Activated CD4-positive, alpha-beta T cell treated with anti-CD3 and anti-CD28 coated beads, Interleukin-2, amount 10 ng/mL, durations not matched to agents 7 days and 5 days (primary cell): ENCODE measurements at regions not wholly inside any gene's neighbourhood (a gene's known extent, or its start where the extent isn't known, plus 50 kb on each side); places are given as distances from the start of the nearest gene placed in this dataset.
"Not testable (repeated sequence)": the region's sequence is repeated elsewhere in the genome, so short reads cannot be mapped to it uniquely, and the experiment has no call there.

Source experiments
- CTCF ChIA-PET: fragments of 350-600 bp; sonication (Branson Sonifier 250); formaldehyde crosslinking; loops from one replicate; lab custom pipeline; 2021; ENCODE audit warnings: antibody characterized with exemption; lab: Charles Lee
- POLR2A ChIA-PET: fragments of 350-600 bp; sonication (Branson Sonifier 250); formaldehyde crosslinking; loops from one replicate; lab custom pipeline; 2021; ENCODE audit warnings: antibody characterized with exemption; lab: Charles Lee
- DNase-seq: peaks from one replicate; pipeline ENCODE4 v3.0.0-alpha.2; 2020
- H3K27ac Mint-ChIP-seq: one replicate; pipeline ENCODE4 v1.8.0; 2021; ENCODE audit warnings: mild to moderate bottlenecking, moderate library complexity, mixed read lengths
- H3K27me3 Mint-ChIP-seq: one replicate; pipeline ENCODE4 v1.8.0; 2021; ENCODE audit warnings: mixed read lengths
- H3K36me3 Mint-ChIP-seq: one replicate; pipeline ENCODE4 v1.8.0; 2021; ENCODE audit warnings: low read depth, mixed read lengths
- H3K4me1 Mint-ChIP-seq: one replicate; pipeline ENCODE4 v1.8.0; 2021; ENCODE audit warnings: mixed read lengths
- H3K4me3 Mint-ChIP-seq: one replicate; pipeline ENCODE4 v1.8.0; 2021; ENCODE audit warnings: mild to moderate bottlenecking, moderate library complexity, mixed read lengths
- H3K9me3 Mint-ChIP-seq: one replicate; pipeline ENCODE4 v1.8.0; 2021; ENCODE audit warnings: mixed read lengths

GRCh38 chr3:166836836-166837235 is 543.3 kb downstream of the ZBBX start:
- Mint-ChIP-seq H3K4me3 (no peak overlapping the region), H3K36me3 (no peaks in the 10 kb centered on the region), H3K4me1 (no peaks in the 10 kb centered on the region), H3K27ac (no peak overlapping the region), H3K9me3 (peaks cover 3% of the 10 kb centered on the region), H3K27me3 (no peaks in the 10 kb centered on the region)
- DNase-seq: no peak
- ChIA-PET POLR2A (no interaction called here), CTCF (no interaction called here)

- Mint-ChIP-seq H3K36me3 (no peaks in the 10 kb centered on the region), H3K4me1 (no peaks in the 10 kb centered on the region), H3K9me3 (peaks cover 14% of the 10 kb centered on the region), H3K4me3 (no peak overlapping the region), H3K27me3 (no peaks in the 10 kb centered on the region), H3K27ac (no peak overlapping the region)
- ChIA-PET POLR2A (no interaction called here), CTCF (no interaction called here)
- DNase-seq: no peak
Observed at GRCh38 chr3:166829896-166830295, 550.2 kb downstream of the ZBBX start.

GRCh38 chr3:166818464-166818863 is 561.6 kb downstream of the ZBBX start:
- CTCF ChIA-PET: no interaction called here
- peaks cover 5% of the 10 kb centered on the region for H3K9me3 Mint-ChIP-seq
- no peak for DNase-seq
- POLR2A ChIA-PET: no interaction called here
- no peaks in the 10 kb centered on the region for H3K4me1 Mint-ChIP-seq
- H3K4me3 Mint-ChIP-seq: no peak overlapping the region
- H3K27me3 Mint-ChIP-seq: no peaks in the 10 kb centered on the region
- H3K36me3 Mint-ChIP-seq: no peaks in the 10 kb centered on the region
- H3K27ac Mint-ChIP-seq: no peak overlapping the region

- H3K9me3 Mint-ChIP-seq, CTCF ChIA-PET: not testable (repeated sequence)
Observed at GRCh38 chr3:166817269-166817668, 562.8 kb downstream of the ZBBX start.

GRCh38 chr3:166810741-166811445 is 569.2 kb downstream of the ZBBX start:
- Mint-ChIP-seq H3K36me3 (no peaks in the 10 kb centered on the region), H3K9me3 (peaks cover 17% of the 10 kb centered on the region), H3K4me3 (no peak overlapping the region), H3K27me3 (no peaks in the 10 kb centered on the region), H3K27ac (no peak overlapping the region), H3K4me1 (no peaks in the 10 kb centered on the region)
- DNase-seq: no peak
- CTCF ChIA-PET: no interaction called here
- POLR2A ChIA-PET: no interaction called here

More at GRCh38 chr3:166817269-166817668, 562.8 kb downstream of the ZBBX start:
- H3K4me3 Mint-ChIP-seq, POLR2A ChIA-PET, H3K36me3 Mint-ChIP-seq, DNase-seq, H3K4me1 Mint-ChIP-seq, H3K27ac Mint-ChIP-seq, H3K27me3 Mint-ChIP-seq: not testable (repeated sequence)

GRCh38 chr3:166809520-166809919 is 570.6 kb downstream of the ZBBX start:
- H3K27ac Mint-ChIP-seq: no peak overlapping the region
- POLR2A ChIA-PET: no interaction called here
- H3K27me3 Mint-ChIP-seq: no peaks in the 10 kb centered on the region
- H3K36me3 Mint-ChIP-seq: no peaks in the 10 kb centered on the region
- H3K4me1 Mint-ChIP-seq: no peaks in the 10 kb centered on the region
- H3K4me3 Mint-ChIP-seq: no peak overlapping the region
- CTCF ChIA-PET: no interaction called here
- DNase-seq: no peak
- peaks cover 14% of the 10 kb centered on the region for H3K9me3 Mint-ChIP-seq

GRCh38 chr3:166788936-166789335 is 591.2 kb downstream of the ZBBX start:
- Mint-ChIP-seq H3K9me3 (peaks cover 4% of the 10 kb centered on the region), H3K4me3 (no peak overlapping the region), H3K4me1 (no peaks in the 10 kb centered on the region), H3K27ac (no peak overlapping the region), H3K36me3 (no peaks in the 10 kb centered on the region), H3K27me3 (no peaks in the 10 kb centered on the region)
- no peak for DNase-seq
- ChIA-PET POLR2A (no interaction called here), CTCF (no interaction called here)

GRCh38 chr3:166785876-166786275 is 594.2 kb downstream of the ZBBX start:
- H3K4me1 Mint-ChIP-seq: no peaks in the 10 kb centered on the region
- POLR2A ChIA-PET: no interaction called here
- no peak for DNase-seq
- no peak overlapping the region for H3K27ac Mint-ChIP-seq
- no peak overlapping the region for H3K4me3 Mint-ChIP-seq
- H3K9me3 Mint-ChIP-seq: peaks cover 4% of the 10 kb centered on the region
- no peaks in the 10 kb centered on the region for H3K36me3 Mint-ChIP-seq
- CTCF ChIA-PET: no interaction called here
- H3K27me3 Mint-ChIP-seq: no peaks in the 10 kb centered on the region

GRCh38 chr3:166783206-166783605 is 596.9 kb downstream of the ZBBX start:
- no peaks in the 10 kb centered on the region for H3K4me1 Mint-ChIP-seq
- H3K27ac Mint-ChIP-seq: no peak overlapping the region
- CTCF ChIA-PET: no interaction called here
- H3K27me3 Mint-ChIP-seq: no peaks in the 10 kb centered on the region
- H3K9me3 Mint-ChIP-seq: peaks cover 10% of the 10 kb centered on the region
- POLR2A ChIA-PET: no interaction called here
- no peak for DNase-seq
- H3K4me3 Mint-ChIP-seq: no peak overlapping the region
- H3K36me3 Mint-ChIP-seq: no peaks in the 10 kb centered on the region

- no peaks in the 10 kb centered on the region for H3K4me1 Mint-ChIP-seq
- no peaks in the 10 kb centered on the region for H3K27me3 Mint-ChIP-seq
- H3K4me3 Mint-ChIP-seq: no peak overlapping the region
- H3K27ac Mint-ChIP-seq: no peak overlapping the region
- ChIA-PET POLR2A (no interaction called here), CTCF (no interaction called here)
- DNase-seq: no peak
- H3K9me3 Mint-ChIP-seq: peaks cover 7% of the 10 kb centered on the region
- no peaks in the 10 kb centered on the region for H3K36me3 Mint-ChIP-seq
Observed at GRCh38 chr3:166764698-166765318, 615.3 kb downstream of the ZBBX start.

GRCh38 chr3:166759736-166760513 is 620.2 kb downstream of the ZBBX start:
- Mint-ChIP-seq H3K9me3 (peaks cover 6% of the 10 kb centered on the region), H3K27ac (no peak overlapping the region), H3K4me3 (no peak overlapping the region), H3K4me1 (no peaks in the 10 kb centered on the region), H3K36me3 (no peaks in the 10 kb centered on the region), H3K27me3 (no peaks in the 10 kb centered on the region)
- ChIA-PET POLR2A (no interaction called here), CTCF (no interaction called here)
- no peak for DNase-seq

- H3K27me3 Mint-ChIP-seq: no peaks in the 10 kb centered on the region
- no peak overlapping the region for H3K27ac Mint-ChIP-seq
- H3K4me3 Mint-ChIP-seq: no peak overlapping the region
- ChIA-PET CTCF (no interaction called here), POLR2A (no interaction called here)
- DNase-seq: no peak
- H3K4me1 Mint-ChIP-seq: no peaks in the 10 kb centered on the region
- peaks cover 20% of the 10 kb centered on the region for H3K9me3 Mint-ChIP-seq
- no peaks in the 10 kb centered on the region for H3K36me3 Mint-ChIP-seq
Observed at GRCh38 chr3:166752214-166752613, 627.9 kb downstream of the ZBBX start.

- DNase-seq: no peak
- Mint-ChIP-seq H3K27me3 (no peaks in the 10 kb centered on the region), H3K36me3 (no peaks in the 10 kb centered on the region), H3K4me3 (no peak overlapping the region), H3K4me1 (no peaks in the 10 kb centered on the region), H3K9me3 (peaks cover 10% of the 10 kb centered on the region), H3K27ac (no peak overlapping the region)
- ChIA-PET CTCF (no interaction called here), POLR2A (no interaction called here)
Observed at GRCh38 chr3:166743481-166744134, 636.5 kb downstream of the ZBBX start.
